GM19239 (cell line): ENCODE measurements at regions not wholly inside any gene's neighbourhood (a gene's known extent, or its start where the extent isn't known, plus 50 kb on each side); places are given as distances from the start of the nearest gene placed in this dataset.

Source experiments
- DNase-seq: peaks from one replicate; pipeline ENCODE4 v3.0.0; 2011; ENCODE audit warnings: low spot score; ENCODE audit not compliant: insufficient read length
- FAIRE-seq: peaks from 2 replicates; lab custom pipeline; 2011; peaks lifted over from hg19 to GRCh38; lab: Jason Lieb, UNC

DNA sequence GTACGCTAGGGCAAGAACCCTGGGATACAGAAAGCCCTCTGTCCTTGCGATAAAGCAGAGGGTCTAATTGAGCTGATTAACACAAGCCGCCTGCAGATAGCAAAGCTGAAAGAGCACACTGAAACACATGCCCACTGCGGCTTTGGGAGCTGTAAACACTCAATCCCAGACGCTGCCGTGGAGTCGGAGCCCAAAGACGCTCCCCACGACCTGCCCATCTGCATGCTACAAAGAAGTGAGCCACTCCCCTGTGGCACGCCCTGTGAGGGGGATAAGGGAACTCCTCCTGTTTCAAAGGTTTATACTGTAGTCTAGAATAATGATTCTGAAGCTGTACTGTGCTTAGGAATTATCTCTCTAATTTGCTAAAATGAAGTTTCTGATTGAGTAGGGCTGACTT lies 985.6 kb upstream of the GHITM start:
- DNase-seq (no peak), FAIRE-seq (no peak)

DNA sequence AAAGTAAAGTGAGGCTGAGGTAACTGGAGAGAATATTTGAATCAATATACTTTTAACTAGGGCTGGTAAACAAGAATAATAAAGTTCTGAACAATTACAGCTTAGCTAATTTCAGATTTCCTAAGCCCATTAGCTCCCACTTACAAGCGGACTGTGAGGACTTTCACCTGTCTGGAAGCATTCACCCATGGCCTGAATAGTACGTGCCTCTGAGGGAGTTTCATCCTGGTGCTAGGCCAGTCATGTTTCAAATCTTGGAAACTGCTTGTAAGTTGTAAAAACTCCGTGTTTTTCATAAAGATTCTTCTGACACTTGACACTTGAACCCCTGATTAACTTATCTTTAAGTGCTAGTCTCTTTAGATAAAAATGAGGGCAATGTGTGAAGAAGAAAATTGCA lies 975.2 kb upstream of the GHITM start:
- no peak for FAIRE-seq
- DNase-seq = no peak

DNA sequence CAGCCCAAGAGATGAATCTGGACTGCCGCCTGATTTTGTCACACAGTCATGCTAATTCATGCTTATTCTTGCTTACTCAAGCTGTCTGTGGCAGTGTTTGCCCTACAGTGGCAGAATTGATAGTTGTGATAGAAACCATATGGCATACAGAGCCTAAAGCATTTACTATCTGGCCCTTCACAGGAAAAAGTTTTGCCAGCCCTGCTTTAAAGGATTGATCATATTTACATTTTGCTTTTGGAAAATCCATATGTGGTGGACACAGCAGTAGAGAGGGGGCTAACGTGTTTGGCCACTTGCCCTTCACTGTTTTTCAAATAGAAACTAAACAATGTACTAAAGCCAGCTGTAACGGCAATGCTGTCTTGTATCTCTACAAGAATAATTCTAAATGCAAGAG lies 974.0 kb upstream of the GHITM start:
- DNase-seq (no peak), FAIRE-seq (no peak)

DNA sequence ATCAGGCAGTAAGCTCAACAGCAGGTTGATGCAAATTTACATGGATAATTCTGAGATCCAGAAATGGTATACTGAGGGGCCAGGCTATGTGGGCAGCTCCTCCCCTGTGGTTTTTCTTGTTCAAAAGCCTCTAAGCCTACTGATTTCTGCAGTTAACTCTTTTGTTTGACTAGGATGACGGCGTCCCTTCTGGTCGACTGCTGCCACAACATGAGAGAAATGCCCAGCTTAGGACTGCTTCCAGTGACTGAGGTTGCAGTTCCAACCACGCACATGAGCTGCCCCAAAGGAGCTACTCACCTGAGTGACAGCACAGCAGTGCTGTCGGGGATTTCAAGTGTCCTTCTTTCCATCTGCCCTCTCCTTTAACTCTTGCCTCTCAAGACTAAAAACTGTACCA lies 973.0 kb upstream of the GHITM start:
- DNase-seq (no peak), FAIRE-seq (no peak)

DNA sequence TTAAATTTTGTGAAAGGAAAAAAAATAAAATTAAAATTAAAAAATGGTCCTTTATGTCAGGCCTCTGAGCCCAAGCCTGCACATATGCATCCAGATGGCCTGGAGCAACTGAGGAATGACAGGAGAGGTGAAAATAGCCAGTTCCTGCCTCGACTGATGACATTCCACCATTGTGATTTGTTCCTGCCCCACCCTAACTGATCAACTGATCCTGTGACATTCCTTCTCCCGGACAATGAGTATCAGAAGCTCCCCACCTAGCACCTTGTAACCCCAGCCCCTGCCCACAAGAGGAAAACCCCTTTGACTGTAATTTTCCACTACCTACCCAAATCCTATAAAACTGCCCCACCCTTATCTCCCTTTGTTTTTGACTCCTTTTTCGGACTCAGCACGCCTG lies 972.2 kb upstream of the GHITM start:
- FAIRE-seq = no peak
- DNase-seq = no peak

DNA sequence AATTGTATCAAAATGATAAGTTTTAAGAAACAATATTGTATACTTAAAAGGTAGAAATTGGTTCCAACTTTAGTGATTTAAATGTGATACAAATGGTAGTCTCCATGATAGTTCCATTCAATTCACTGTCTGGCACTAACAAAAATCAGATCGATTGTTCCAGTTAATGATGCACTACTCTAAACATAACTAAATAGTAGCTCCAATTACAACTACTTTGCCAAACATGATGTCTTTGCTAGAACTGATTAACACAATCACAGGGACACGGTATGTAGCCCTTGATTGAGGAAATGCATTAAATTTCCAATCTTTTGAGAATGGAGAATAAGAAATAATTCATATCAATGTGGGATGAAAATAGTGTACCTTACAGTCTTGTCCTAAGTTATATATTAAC lies 962.4 kb upstream of the GHITM start:
- FAIRE-seq (no peak), DNase-seq (no peak)

DNA sequence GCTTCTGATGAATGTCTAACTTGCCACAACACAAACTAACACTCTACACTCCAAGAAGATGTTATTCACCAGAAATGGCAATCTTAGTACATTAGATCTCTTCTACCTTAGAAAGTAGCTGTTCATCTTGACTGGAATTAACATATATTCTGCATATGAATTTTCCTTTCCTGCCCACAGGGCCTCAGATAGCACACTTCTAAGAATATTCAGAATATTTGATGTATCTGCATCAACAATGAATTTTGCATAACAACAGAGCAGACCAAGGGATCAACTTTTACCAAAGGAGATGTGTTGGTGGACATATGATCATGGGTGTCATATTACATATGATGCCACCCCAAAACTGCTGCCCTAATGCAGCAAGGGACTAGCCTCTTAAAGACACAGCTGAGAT lies 960.8 kb upstream of the GHITM start:
- FAIRE-seq = no peak
- no peak for DNase-seq

DNA sequence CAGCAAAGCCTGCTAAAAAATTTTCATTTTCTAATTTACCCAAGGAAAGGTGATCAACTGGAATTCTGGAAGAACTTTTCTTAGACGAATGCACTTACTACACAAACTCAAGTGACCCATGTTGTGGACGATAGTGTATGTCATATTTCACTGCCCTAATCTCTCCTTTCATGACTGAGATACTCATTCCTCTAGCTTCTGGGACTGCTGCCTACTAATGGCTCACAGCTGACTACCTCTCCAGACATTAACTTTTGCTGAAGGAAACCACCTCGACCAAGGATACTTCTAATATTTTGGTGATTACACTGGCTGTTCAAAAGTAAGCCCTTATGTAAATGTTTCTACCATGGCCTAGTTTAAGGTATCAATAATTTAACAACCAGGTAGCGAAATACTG lies 959.9 kb upstream of the GHITM start:
- no peak for FAIRE-seq
- no peak for DNase-seq

DNA sequence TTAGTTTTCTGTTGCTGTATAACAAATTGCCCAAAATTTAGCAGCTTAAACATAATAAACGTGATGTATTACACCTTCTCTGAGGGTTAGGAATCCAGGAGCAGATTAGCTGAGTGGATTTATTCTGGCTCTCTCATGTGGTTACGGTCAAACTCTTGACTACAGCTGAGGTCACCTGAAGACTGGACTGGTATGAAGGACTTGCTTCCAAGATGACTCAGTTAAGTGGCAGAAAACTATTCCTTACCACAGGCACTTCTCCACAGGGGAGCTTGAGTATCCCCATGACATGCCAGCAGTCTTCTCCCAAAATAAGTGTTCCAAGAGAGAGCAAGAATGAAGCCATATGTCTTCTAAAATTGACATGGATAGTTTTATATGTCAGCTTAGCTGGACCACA lies 957.2 kb upstream of the GHITM start:
- DNase-seq (no peak), FAIRE-seq (no peak)

DNA sequence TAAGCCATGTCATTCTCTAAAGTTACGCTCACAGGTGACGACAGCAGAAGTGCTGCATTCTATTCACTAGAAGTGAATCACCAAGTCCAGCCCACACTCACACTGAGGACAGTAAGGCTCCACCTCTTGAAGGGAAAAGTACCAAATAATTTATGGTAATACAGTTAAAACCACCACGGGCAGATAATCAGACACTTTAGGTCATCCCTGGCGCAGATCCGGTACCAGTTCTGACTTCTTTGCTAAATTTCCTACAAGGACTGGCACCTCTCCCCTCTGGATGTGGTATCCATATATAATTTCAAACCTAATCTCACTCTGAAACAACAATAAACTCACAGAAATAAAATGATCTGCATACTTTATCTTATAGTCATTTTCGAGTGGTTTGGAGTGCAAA lies 954.7 kb upstream of the GHITM start:
- FAIRE-seq = no peak

DNA sequence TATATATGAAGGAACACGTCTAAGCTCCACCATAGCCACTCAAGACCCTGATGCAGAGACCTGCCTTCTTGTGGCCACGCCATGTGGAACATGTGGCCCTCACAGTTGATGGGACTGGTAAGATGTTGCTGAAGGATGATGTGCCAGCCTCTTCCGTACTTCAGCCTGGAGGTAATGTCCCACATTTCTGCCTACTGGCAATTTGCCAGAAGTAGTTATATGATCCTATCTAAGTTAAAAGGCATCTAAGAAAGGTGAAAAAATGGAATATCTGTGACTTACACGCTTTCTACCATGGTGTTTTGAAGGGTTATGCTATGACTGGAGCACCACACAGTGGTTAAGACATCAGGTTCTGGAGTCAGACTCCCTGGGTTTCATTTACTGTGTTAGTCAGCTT lies 948.7 kb upstream of the GHITM start:
- FAIRE-seq (no peak), DNase-seq (no peak)

More for the DNA sequence above, 954.7 kb upstream of the GHITM start:
- DNase-seq = no peak

DNA sequence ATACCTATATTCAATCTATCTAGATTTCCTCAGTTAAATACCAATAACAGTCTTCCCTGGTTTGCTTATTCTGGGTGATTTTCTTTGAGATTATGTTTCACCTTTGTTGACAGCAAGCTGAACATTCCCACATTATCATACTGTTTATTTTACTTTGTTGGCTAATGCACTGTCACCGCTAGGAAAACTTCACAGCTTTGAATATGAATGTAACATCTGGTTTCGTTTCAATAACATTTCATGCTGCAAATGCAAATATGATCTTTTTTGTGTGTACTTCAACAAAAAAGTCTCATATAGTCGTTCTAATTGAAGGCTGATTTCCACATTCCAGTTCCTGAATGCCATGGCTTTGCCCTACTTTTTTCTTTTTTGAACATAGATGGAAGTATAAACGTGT lies 946.3 kb upstream of the GHITM start:
- no peak for DNase-seq
- FAIRE-seq = no peak

DNA sequence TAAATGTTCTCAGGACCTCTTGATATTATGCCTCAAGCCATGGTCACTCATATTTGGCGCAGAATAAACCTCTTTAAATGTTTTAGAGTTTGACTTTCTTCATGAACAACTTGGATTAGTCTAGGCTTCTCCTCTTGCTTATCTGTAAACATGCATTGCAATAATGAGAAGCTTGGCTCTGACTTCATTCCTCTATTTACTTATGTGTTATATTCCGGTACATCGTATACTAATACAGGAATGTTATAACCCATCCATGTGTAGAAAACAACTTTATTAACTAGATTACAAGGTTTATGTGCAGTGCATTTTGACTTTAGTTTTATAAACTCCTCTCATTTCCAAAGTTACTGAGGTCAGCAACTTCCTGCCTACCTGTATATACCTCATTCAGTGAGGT lies 944.3 kb upstream of the GHITM start:
- no peak for FAIRE-seq

DNA sequence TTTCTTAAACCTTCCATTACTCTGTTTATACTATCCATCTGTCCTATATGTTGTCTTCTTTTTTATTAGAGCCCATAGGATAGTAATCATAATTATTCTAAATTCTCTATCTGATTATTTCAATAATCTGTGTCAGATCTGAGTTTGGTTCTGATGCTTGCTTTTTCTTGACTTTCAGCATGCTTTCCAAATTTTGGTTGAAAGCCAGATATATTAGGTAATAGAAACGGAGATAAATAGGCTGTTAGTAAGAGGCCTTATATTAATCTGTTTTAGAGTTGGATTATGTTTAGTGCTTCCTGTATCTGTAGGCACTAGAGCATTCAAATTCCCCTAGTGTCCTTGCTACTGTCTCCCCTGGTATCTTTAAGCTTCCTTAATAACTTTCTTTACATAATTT lies 939.9 kb upstream of the GHITM start:
- FAIRE-seq (no peak), DNase-seq (no peak)

More for the DNA sequence above, 944.3 kb upstream of the GHITM start:
- DNase-seq = no peak

DNA sequence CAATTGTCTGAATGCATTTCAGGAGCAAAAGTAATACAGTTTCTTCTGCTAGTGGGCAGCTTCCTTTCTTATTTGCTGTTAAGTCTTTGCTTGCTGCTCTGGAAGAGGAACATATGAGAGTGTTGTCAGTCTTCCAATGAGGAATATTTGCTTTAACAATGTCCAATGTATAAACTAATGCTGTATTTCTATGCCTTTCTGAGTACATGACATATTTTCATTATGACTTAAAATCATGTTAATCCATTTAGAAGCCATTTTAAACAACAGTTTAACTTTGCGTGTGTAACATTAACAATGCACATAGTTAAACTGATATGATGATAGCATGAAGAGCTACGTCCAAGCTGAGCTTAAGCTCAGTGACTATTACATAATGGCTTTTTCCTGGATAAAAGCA lies 933.4 kb upstream of the GHITM start:
- no peak for DNase-seq
- no peak for FAIRE-seq

DNA sequence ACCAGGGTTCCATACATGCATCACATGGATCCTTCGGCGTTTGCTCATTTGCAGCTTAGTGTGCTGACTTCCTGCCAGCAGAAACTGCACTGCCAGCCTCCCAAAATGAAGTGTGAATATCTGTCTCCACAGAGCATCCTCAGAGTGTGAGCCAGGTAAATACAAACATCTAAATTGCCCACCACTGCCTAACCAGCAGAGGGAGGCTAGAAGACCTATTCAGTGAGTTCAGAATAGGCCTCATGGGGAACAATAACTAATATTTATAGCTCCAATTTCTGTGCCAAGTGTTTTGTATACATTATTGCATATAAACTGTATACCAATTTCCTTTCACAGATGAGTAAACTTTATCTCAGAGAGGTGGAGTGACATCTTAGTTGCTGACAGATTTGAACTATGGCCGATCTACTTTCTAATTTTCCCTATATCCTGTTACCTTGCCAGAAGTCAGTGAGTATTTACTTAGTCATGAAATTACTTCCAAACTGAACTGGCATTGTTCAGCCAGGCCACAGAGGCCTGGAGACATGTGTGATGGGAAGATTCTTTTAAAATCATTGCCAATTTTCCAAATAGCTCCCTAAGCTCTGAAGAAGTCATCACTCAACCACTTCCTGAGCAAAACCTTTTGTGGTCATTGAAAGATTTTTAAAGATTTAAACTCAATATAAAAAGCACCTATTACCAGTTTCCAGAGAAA lies 926.5 kb upstream of the GHITM start:
- DNase-seq (no peak), FAIRE-seq (no peak)

DNA sequence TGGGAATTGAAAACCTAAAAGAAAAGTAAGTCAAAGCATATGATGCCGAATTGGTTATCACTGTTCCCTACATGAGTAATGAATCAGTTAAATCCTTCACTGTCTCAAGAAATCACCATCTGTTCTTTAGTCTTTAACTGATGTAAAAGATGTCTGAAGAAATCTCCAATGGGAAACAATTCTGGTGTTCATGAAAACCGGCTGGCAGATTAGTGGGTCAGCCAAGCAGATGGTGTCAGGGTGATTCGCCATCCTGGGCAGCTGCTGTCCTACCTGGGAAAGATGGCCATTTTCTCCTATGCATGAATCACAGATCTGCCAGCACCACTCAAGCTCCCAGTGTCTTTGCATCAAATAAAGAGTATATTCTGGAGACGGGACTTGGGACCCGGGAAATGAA lies 925.2 kb upstream of the GHITM start:
- FAIRE-seq = no peak
- DNase-seq = no peak

DNA sequence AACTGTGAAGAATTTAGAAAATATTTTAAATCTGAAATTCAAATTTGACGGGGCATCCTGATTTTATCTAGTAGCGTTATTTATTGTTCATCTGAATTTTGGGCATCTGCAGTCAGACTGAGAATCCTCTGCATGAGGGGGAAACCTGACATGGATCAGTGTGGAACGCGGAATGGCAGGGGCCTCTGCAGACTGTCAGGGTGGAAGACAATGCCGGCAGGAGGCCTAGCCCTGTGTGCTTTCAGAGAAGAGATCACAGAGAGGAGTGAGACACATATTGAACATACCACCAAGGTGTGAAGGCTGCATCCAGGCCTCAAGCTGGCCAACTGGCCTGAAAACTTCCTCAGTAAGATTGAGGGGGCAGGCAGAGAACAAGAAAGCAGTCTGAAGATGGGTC lies 921.1 kb upstream of the GHITM start:
- FAIRE-seq = no peak
- DNase-seq = no peak

DNA sequence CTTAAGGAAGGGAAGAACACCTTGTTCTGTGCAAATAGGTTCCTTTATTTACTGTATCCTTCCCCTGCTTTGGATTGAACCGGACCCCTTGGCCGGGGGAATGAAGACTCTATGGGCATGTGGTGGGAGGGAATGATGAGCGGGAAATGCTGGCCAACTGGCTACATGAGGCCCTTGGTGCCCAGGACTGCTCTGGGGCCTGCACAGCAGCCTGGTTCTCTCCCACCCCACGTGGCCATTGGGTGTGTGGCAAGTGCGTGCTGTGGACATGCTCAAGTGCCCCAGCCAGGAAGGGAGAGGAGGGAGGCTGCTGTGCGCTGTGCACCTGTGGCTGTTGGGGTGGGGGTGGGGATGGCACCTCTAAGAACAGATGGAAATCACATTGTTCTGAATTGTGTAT lies 917.0 kb upstream of the GHITM start:
- DNase-seq (no peak), FAIRE-seq (no peak)

DNA sequence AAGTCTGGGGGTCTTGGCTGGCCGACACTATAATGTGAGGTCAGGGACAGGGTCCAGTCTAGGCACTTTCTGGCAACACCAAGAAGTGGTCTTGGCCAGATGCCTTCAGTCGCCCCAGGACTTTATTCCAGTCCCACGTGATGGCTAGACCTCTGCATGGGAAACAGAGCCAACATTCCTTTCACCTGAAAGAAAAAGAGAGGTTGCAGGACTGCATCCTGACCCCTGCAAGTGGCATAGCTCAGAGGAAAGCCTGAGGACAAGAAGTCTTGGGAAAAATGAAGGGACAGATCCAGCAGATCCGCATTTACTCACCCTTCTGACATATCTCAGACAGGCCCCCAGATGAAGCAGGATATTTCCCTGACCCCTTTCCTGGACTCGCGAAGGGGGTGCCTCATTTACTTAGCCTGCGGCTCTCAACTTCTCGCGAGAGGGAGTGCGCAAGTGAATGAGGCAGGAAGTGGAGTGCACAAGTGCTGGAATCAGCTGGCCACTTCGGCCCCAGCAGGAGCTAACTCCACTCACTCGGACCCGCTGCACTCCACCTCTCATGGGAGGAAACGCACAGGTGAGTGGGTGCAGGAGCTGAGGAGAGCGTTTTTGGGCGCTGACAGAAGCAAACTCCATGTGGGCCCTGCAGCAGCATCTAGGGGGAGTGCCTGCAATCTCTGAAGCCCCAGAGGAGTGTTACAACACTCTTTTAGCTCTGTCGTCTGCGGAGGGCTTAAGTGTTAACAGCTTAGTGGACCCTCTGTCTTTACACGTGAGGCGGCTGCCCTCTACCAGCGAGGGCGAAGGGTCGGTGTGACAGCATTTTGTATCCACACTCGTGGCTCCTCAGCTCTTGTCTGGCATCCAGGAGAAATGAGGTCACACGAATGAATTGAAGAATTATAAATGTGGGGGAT lies 916.2 kb upstream of the GHITM start:
- DNase-seq (no peak), FAIRE-seq (no peak)

DNA sequence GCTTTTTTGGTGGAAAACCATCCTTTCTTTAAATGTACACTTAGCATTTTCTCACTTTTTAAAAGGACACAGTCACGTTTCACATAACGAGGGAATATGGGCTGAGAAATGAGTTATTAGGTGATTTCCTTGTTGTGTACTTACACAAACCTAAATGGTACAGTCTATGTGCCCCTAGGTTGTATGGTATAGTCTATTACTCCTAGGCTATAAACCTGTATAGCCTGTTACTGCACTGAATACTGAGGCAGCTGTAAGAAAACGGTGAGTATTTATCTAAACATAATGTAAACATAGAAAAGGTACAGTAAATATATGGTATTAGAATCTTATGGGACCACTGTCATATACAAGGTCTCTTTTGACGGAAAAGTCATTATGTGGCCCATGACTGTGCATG lies 913.5 kb upstream of the GHITM start:
- FAIRE-seq (no peak), DNase-seq (no peak)

DNA sequence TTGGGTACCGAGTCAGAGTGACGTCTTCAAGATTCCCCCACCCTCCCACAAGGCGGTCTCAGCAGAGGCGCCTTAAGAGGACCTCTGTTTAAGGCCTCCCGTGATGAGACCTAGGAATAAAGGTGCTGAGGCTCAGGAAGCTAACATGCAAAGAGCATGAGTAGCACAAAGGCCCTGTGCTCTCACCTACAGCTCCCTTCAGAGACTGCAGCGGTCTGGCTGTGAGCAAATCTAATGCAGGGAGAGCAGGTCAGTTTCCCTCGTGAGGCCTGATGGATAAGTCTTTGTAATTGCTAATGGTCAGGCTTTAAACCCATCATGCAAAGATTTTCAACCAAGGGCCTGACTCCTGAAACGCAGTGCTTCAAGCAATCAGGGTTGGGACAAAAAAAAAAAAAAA lies 909.3 kb upstream of the GHITM start:
- FAIRE-seq (no peak), DNase-seq (no peak)
